GM12878 (cell line): ENCODE measurements at regions not wholly inside any gene's neighbourhood (a gene's known extent, or its start where the extent isn't known, plus 50 kb on each side); places are given as distances from the start of the nearest gene placed in this dataset.

ENCODE experiments used
- ATAC-seq: fragments of 200-7000 bp; cut with Tn5 transposase; 3 replicates; pipeline ENCODE4 v1.9.1; 2020; ENCODE audit warnings: mild to moderate bottlenecking, moderate library complexity
- BruUV-seq: library from RNA; stranded (reverse); fragments of 400-500 nt; replicated peaks from 2 replicates; lab custom pipeline; 2021; lab: Mats Ljungman, UMichigan
- CTCF ChIA-PET: fragments of 300-600 bp; sonication (Branson Sonifier 250); formaldehyde crosslinking; extraction: SDS; loops from one replicate; lab custom pipeline; 2021; ENCODE audit warnings: inconsistent platforms; lab: Yijun Ruan, JAX
- POLR2A ChIA-PET: fragments of 350-600 bp; formaldehyde crosslinking; extraction: SDS; loops from one replicate; lab custom pipeline; 2021; ENCODE audit warnings: inconsistent platforms; lab: Charles Lee
- RAD21 ChIA-PET: fragments of 300-600 bp; sonication (Branson Sonifier 250); formaldehyde crosslinking; loops from one replicate; lab custom pipeline; 2023; ENCODE audit warnings: antibody characterized with exemption; ENCODE audit not compliant: unreplicated experiment; lab: Charles Lee
- SMC1A ChIA-PET: fragments of 300-600 bp; sonication (Branson Sonifier 250); formaldehyde crosslinking; loops from one replicate; lab custom pipeline; 2023; ENCODE audit not compliant: unreplicated experiment, uncharacterized antibody; lab: Charles Lee
- DNase-seq: peaks from one replicate; pipeline ENCODE4 v3.0.0-alpha.2; 2011; ENCODE audit warnings: low read depth, low spot score
- FAIRE-seq: peaks from 3 replicates; lab custom pipeline; 2011; peaks lifted over from hg19 to GRCh38; lab: Jason Lieb, UNC
- H2AFZ ChIP-seq: 2 replicates; pipeline ENCODE4 v1.6.0; 2011; ENCODE audit warnings: low read depth, low read length, control low read depth; ENCODE audit not compliant: control insufficient read depth
- H3K27ac ChIP-seq: 2 replicates; pipeline ENCODE4 v1.5.1; 2011; ENCODE audit warnings: control low read depth; ENCODE audit not compliant: control insufficient read depth, insufficient read depth
- H3K27me3 ChIP-seq, 2 experiments: replicated peaks in 1 of 2; 2 replicates each; pipeline versions ENCODE4 v1.6.0 to v1.6.1; 2011; ENCODE audit warnings: low read length in 1 of 2; ENCODE audit not compliant: control insufficient read depth in 2 of 2, insufficient read depth in 2 of 2
- H3K36me3 ChIP-seq, 2 experiments: 2 replicates each; pipeline ENCODE4 v1.5.1; 2011; ENCODE audit warnings: low read length in 1 of 2; ENCODE audit not compliant: control insufficient read depth in 2 of 2, insufficient read depth in 2 of 2
- H3K4me1 ChIP-seq: 2 replicates; pipeline ENCODE4 v1.6.1; 2011; ENCODE audit warnings: mild to moderate bottlenecking, low read length, moderate library complexity, mixed read lengths; ENCODE audit not compliant: control insufficient read depth, insufficient read depth
- H3K4me2 ChIP-seq: 2 replicates; pipeline ENCODE4 v1.6.0; 2011; ENCODE audit warnings: control low read depth; ENCODE audit not compliant: control insufficient read depth, insufficient read depth
- H3K4me3 ChIP-seq: fragments of 200-600 bp; sonication (generic); 2 replicates; pipeline ENCODE4 v1.5.1; 2016
- H3K79me2 ChIP-seq: 2 replicates; pipeline ENCODE4 v1.6.0; 2011; ENCODE audit warnings: low read length; ENCODE audit not compliant: control insufficient read depth, insufficient read depth
- H3K9ac ChIP-seq: 2 replicates; pipeline ENCODE4 v1.8.0; 2011; ENCODE audit warnings: low read length, control low read depth, mixed read lengths; ENCODE audit not compliant: control insufficient read depth, insufficient read depth
- H3K9me3 ChIP-seq: replicated peaks from 3 replicates; pipeline ENCODE4 v1.5.1; 2011; ENCODE audit warnings: mild to moderate bottlenecking, low read length; ENCODE audit not compliant: control insufficient read depth, insufficient read depth
- H4K20me1 ChIP-seq: 2 replicates; pipeline ENCODE4 v1.6.0; 2011; ENCODE audit not compliant: control insufficient read depth, insufficient read depth
- ATF3 ChIP-seq: IDR thresholded peaks from 2 replicates; pipeline ENCODE4 v1.6.1; 2011; ENCODE audit warnings: low read depth, mild to moderate bottlenecking, low read length, moderate library complexity, borderline replicate concordance; ENCODE audit errors: extremely low read depth
- CREB1 ChIP-seq: IDR thresholded peaks from 2 replicates; pipeline ENCODE4 v1.6.1; 2012; ENCODE audit warnings: low read depth, mild to moderate bottlenecking, inconsistent platforms
- E2F8 ChIP-seq: fragments of 450-650 bp; IDR thresholded peaks from 2 replicates; pipeline ENCODE4 v1.6.1; 2018; ENCODE audit warnings: mild to moderate bottlenecking, low read depth, moderate library complexity; ENCODE audit not compliant: partially characterized antibody
- FOS ChIP-seq: IDR thresholded peaks from 3 replicates; pipeline ENCODE4 v1.6.1; 2011; ENCODE audit warnings: borderline replicate concordance; ENCODE audit not compliant: insufficient read length; ENCODE audit errors: extremely low read depth
- FOXK2 ChIP-seq: fragments of 450-650 bp; IDR thresholded peaks from 2 replicates; pipeline ENCODE4 v1.6.1; 2017; ENCODE audit warnings: mild to moderate bottlenecking, moderate library complexity
- KDM1A ChIP-seq: fragments of 200-600 bp; sonication (generic); IDR thresholded peaks from 2 replicates; pipeline ENCODE4 v1.6.1; 2016; ENCODE audit warnings: borderline replicate concordance
- SMC3 ChIP-seq: IDR thresholded peaks from 2 replicates; pipeline ENCODE4 v1.6.1; 2011; ENCODE audit warnings: low read length, improper control_type of control experiment, borderline replicate concordance
- SPI1 ChIP-seq: IDR thresholded peaks from 2 replicates; pipeline ENCODE4 v1.6.1; 2011; ENCODE audit warnings: low read depth, mild to moderate bottlenecking, low read length, moderate library complexity, borderline replicate concordance; ENCODE audit not compliant: insufficient read depth
- TARDBP ChIP-seq: IDR thresholded peaks from 2 replicates; pipeline ENCODE4 v1.6.1; 2016; ENCODE audit warnings: borderline replicate concordance
- TCF7 ChIP-seq: IDR thresholded peaks from 2 replicates; pipeline ENCODE4 v1.6.1; 2014; ENCODE audit warnings: antibody characterized with exemption, borderline replicate concordance
- WGBS: methylation state at CpG from one replicate; pipeline ENCODE4 v1.1.6; 2016; ENCODE audit warnings: low lambda C conversion rate; ENCODE audit not compliant: insufficient replicate concordance, insufficient coverage; ENCODE audit errors: missing lambda C conversion rate; 5-methylcytosine and 5-hydroxymethylcytosine counted together
- in situ Hi-C: fragments of 300-500 bp; cut with MboI; formaldehyde crosslinking; loops from 9 replicates; pipeline ENCODE4 v1.14.3; 2018; ENCODE audit warnings: mixed read lengths
- intact Hi-C: fragments of 100-400 bp; cut with micrococcal nuclease; formaldehyde crosslinking; loops from one replicate; pipeline ENCODE4 v1.14.2; 2022; ENCODE audit not compliant: unreplicated experiment
- TF ChIP-seq, protein P1 (sequence below): IDR thresholded peaks from 2 replicates; pipeline ENCODE4 v1.6.1; 2012; ENCODE audit warnings: low read depth, low read length, improper control_type of control experiment
- TF ChIP-seq, protein P2 (sequence below): fragments of 450-650 bp; IDR thresholded peaks from 2 replicates; pipeline ENCODE4 v1.6.1; 2017; ENCODE audit warnings: mild to moderate bottlenecking

DNA sequence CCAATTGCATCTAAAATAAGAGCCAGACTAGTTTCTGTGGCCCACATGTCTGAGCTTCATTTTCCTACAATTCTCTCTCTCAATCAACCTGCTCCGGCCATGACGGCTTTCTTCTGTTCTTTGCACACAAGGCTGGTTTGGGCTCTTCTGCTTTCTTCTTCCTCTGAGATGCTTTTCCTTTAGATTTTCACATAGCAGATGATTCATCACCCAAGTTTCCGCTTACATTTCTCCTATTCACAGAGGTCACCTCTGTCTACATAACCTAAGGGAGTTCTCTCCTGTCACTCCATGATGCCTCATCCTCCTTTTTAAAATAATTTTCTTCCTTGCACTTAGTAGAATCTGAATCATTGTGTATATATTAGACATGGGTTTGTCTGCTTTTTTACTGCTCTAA is 334.6 kb upstream of the TUSC1 start:
- WGBS = 19% methylated on average over 3 of the region's 3 CpGs
- no peak overlapping the region for H3K9ac ChIP-seq
- CTCF ChIA-PET = no interaction called here
- SMC1A ChIA-PET = no interaction called here
- no peak overlapping the region for H3K4me3 ChIP-seq
- H3K4me1 ChIP-seq = no peaks in the 10 kb centered on the region
- RAD21 ChIA-PET = no interaction called here
- no peaks in the 10 kb centered on the region for H3K36me3 ChIP-seq
- no TSS peak for BruUV-seq
- no peaks in the 10 kb centered on the region for H4K20me1 ChIP-seq
- no peak overlapping the region for H3K27ac ChIP-seq
- H3K9me3 ChIP-seq = no peaks in the 10 kb centered on the region
- no peak overlapping the region for H2AFZ ChIP-seq
- intact Hi-C loops = no loop called here
- TF ChIP-seq TCF7 = no peak
- no peak for TF ChIP-seq CREB1
- no peak for TF ChIP-seq SMC3
- TF ChIP-seq FOS = no peak
- TF ChIP-seq, protein P1, sequence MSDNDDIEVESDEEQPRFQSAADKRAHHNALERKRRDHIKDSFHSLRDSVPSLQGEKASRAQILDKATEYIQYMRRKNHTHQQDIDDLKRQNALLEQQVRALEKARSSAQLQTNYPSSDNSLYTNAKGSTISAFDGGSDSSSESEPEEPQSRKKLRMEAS = no peak
- no peak for TF ChIP-seq FOXK2
- TF ChIP-seq, all 136 proteins: peak for 0
- Histone ChIP-seq H3K79me2 (no peaks in the 10 kb centered on the region), H3K4me2 (no peak overlapping the region), H3K27me3 (no peaks in the 10 kb centered on the region)
- POLR2A ChIA-PET = no interaction called here
- in situ Hi-C loops = no loop called here
- no peak for ATAC-seq
- no peak for FAIRE-seq
- no peak for DNase-seq

GRCh38 chr9:25994605-25995004 is 316.4 kb upstream of the TUSC1 start:
- H3K79me2 ChIP-seq = no peaks in the 10 kb centered on the region
- no peaks in the 10 kb centered on the region for H3K4me1 ChIP-seq
- no peak overlapping the region for H3K9ac ChIP-seq
- POLR2A ChIA-PET = no interaction called here
- in situ Hi-C loops = no loop called here
- WGBS = 58% methylated on average over 6 of the region's 6 CpGs
- CTCF ChIA-PET = no interaction called here
- RAD21 ChIA-PET = no interaction called here
- BruUV-seq = no TSS peak
- no peaks in the 10 kb centered on the region for H3K36me3 ChIP-seq
- H3K27ac ChIP-seq = no peak overlapping the region
- FAIRE-seq (no peak), DNase-seq (no peak), ATAC-seq (no peak)
- H3K9me3 ChIP-seq = no peaks in the 10 kb centered on the region
- H3K27me3 ChIP-seq = no peaks in the 10 kb centered on the region
- SMC1A ChIA-PET = no interaction called here
- intact Hi-C loops = no loop called here
- no peak overlapping the region for H2AFZ ChIP-seq
- H3K4me3 ChIP-seq = no peak overlapping the region
- no peak overlapping the region for H3K4me2 ChIP-seq
- no peaks in the 10 kb centered on the region for H4K20me1 ChIP-seq
- TF ChIP-seq, protein P2, sequence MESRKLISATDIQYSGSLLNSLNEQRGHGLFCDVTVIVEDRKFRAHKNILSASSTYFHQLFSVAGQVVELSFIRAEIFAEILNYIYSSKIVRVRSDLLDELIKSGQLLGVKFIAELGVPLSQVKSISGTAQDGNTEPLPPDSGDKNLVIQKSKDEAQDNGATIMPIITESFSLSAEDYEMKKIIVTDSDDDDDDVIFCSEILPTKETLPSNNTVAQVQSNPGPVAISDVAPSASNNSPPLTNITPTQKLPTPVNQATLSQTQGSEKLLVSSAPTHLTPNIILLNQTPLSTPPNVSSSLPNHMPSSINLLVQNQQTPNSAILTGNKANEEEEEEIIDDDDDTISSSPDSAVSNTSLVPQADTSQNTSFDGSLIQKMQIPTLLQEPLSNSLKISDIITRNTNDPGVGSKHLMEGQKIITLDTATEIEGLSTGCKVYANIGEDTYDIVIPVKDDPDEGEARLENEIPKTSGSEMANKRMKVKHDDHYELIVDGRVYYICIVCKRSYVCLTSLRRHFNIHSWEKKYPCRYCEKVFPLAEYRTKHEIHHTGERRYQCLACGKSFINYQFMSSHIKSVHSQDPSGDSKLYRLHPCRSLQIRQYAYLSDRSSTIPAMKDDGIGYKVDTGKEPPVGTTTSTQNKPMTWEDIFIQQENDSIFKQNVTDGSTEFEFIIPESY = no peak
- TF ChIP-seq SPI1 (no peak), TARDBP (no peak), ATF3 (no peak), KDM1A (no peak), E2F8 (no peak)
- TF ChIP-seq, protein P1 = no peak
